Liver (tissue), 7 donors: ENCODE measurements at regions not wholly inside any gene's neighbourhood (a gene's known extent, or its start where the extent isn't known, plus 50 kb on each side); places are given as distances from the start of the nearest gene placed in this dataset.

Experiments used
- DNase-seq: peaks from one replicate; pipeline ENCODE4 v3.0.0-alpha.2; 2017; ENCODE audit warnings: low spot score
- H3K27ac ChIP-seq, 2 donors: one replicate each; pipeline ENCODE4 v1.7.0; 2013; ENCODE audit warnings: inconsistent platforms in 2 of 2, low read length in 2 of 2, control low read depth in 1 of 2, low read depth in 1 of 2, mild to moderate bottlenecking in 1 of 2
- H3K27me3 ChIP-seq, 4 donors: one replicate each; pipeline versions ENCODE4 v1.6.1 to v1.7.0; 2013; ENCODE audit warnings: low read length in 3 of 4, inconsistent platforms in 1 of 4, mild to moderate bottlenecking in 1 of 4, moderate library complexity in 1 of 4; ENCODE audit not compliant: control insufficient read depth in 4 of 4, insufficient read depth in 4 of 4
- H3K36me3 ChIP-seq, 4 donors: one replicate each; pipeline versions ENCODE4 v1.6.1 to v1.7.0; 2013; ENCODE audit warnings: low read length in 3 of 4, mild to moderate bottlenecking in 3 of 4, low read depth in 1 of 4, moderate library complexity in 1 of 4; ENCODE audit not compliant: control insufficient read depth in 4 of 4, insufficient read depth in 3 of 4
- H3K4me1 ChIP-seq, 4 donors: one replicate each; pipeline versions ENCODE4 v1.6.1 to v1.7.0; 2013; ENCODE audit warnings: low read length in 3 of 4, mild to moderate bottlenecking in 3 of 4, moderate library complexity in 1 of 4; ENCODE audit not compliant: control insufficient read depth in 4 of 4, insufficient read depth in 4 of 4
- H3K4me3 ChIP-seq, 3 donors: one replicate each; pipeline versions ENCODE4 v1.6.1 to v1.7.0; 2013; ENCODE audit warnings: low read length in 3 of 3, control low read depth in 1 of 3, low read depth in 1 of 3, mild to moderate bottlenecking in 1 of 3
- H3K9ac ChIP-seq, 2 donors: one replicate each; pipeline ENCODE4 v1.7.0; 2013; ENCODE audit warnings: low read length in 2 of 2, mild to moderate bottlenecking in 2 of 2, moderate library complexity in 2 of 2, control low read depth in 1 of 2, low read depth in 1 of 2
- H3K9me3 ChIP-seq, 4 donors: one replicate each; pipeline versions ENCODE4 v1.6.1 to v1.7.0; 2013; ENCODE audit warnings: low read length in 3 of 4; ENCODE audit not compliant: control insufficient read depth in 4 of 4
- EGR1 ChIP-seq, 2 donors: IDR thresholded peaks; 2 replicates each; pipeline ENCODE4 v1.6.1; 2016 to 2018; ENCODE audit warnings: antibody characterized with exemption in 2 of 2, low read depth in 2 of 2
- FOXA1 ChIP-seq: IDR thresholded peaks from 2 replicates; pipeline ENCODE4 v1.6.1; 2016; ENCODE audit warnings: antibody characterized with exemption
- FOXA2 ChIP-seq: IDR thresholded peaks from 2 replicates; pipeline ENCODE4 v1.6.1; 2016; ENCODE audit warnings: antibody characterized with exemption
- GABPA ChIP-seq, 2 donors: IDR thresholded peaks in 1 of 2; conservative IDR thresholded peaks in 1 of 2; 2 replicates each; pipeline ENCODE4 v1.6.1; 2016; ENCODE audit warnings: antibody characterized with exemption in 2 of 2, mild to moderate bottlenecking in 1 of 2, moderate library complexity in 1 of 2
- HNF4A ChIP-seq, 2 donors: conservative IDR thresholded peaks; 2 replicates each; pipeline ENCODE4 v1.6.1; 2016; ENCODE audit warnings: antibody characterized with exemption in 2 of 2, mild to moderate bottlenecking in 2 of 2
- HNF4G ChIP-seq: IDR thresholded peaks from 2 replicates; pipeline ENCODE4 v1.6.1; 2016; ENCODE audit warnings: antibody characterized with exemption
- JUND ChIP-seq, 2 donors: IDR thresholded peaks; 2 replicates each; pipeline ENCODE4 v1.6.1; 2016; ENCODE audit warnings: antibody characterized with exemption in 2 of 2
- NR2F2 ChIP-seq: IDR thresholded peaks from 2 replicates; pipeline ENCODE4 v1.6.1; 2016; ENCODE audit warnings: antibody characterized with exemption
- RAD21 ChIP-seq, 2 donors: IDR thresholded peaks; 2 replicates each; pipeline ENCODE4 v1.6.1; 2016; ENCODE audit warnings: antibody characterized with exemption in 2 of 2, mild to moderate bottlenecking in 2 of 2
- RXRA ChIP-seq, 2 donors: IDR thresholded peaks; 2 replicates each; pipeline ENCODE4 v1.6.1; 2017 to 2018; ENCODE audit warnings: antibody characterized with exemption in 2 of 2, mild to moderate bottlenecking in 1 of 2
- SP1 ChIP-seq: IDR thresholded peaks from 2 replicates; pipeline ENCODE4 v1.6.1; 2018; ENCODE audit warnings: antibody characterized with exemption, mild to moderate bottlenecking
- TAF1 ChIP-seq: conservative IDR thresholded peaks from 2 replicates; pipeline ENCODE4 v1.6.1; 2016; ENCODE audit warnings: antibody characterized with exemption, mild to moderate bottlenecking
- YY1 ChIP-seq: IDR thresholded peaks from 2 replicates; pipeline ENCODE4 v1.6.1; 2016; ENCODE audit warnings: antibody characterized with exemption, mild to moderate bottlenecking
- WGBS: extraction: QIAGEN DNeasy Blood & Tissue Kit; methylation state at CpG from one replicate; pipeline ENCODE4 v1.1.7; 2013; 5-methylcytosine and 5-hydroxymethylcytosine counted together
- TF ChIP-seq, protein P1 (sequence below): IDR thresholded peaks from 2 replicates; pipeline ENCODE4 v1.6.1; 2016; ENCODE audit warnings: antibody characterized with exemption, mild to moderate bottlenecking
- TF ChIP-seq, protein P2 (sequence below): IDR thresholded peaks from 2 replicates; pipeline ENCODE4 v1.6.1; 2016; ENCODE audit warnings: antibody characterized with exemption
- TF ChIP-seq, protein P3 (sequence below): IDR thresholded peaks from 2 replicates; pipeline ENCODE4 v1.6.1; 2016; ENCODE audit warnings: antibody characterized with exemption
- donor health status: healthy.
- donor health status: healthy.
- donor health status: healthy.
- donor health status: healthy.

DNA sequence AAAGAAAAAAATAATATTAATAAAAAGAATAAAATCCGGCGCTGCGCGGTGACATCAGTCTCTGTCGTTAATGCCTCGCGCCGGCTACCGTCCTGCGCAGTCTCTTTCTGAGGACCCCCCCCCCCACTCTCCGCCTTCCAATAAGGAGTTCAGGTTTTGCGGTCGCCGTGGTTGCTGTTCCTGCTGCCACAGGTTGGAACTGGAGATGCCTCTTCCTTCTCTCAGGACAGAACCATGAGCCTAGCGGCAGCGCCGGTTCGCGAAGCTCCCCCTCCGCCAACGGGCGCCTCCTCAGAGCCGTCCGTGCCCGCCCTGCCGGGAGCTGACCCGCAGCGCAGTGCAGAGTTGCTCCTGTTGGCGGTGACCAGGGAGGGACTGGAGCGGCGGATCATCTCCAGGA, 2093.4 kb downstream of the TP53TG3F start:
- 39% methylated on average over 31 of the region's 31 CpGs for WGBS
- no peak for TF ChIP-seq FOXA2
- TF ChIP-seq, protein P1, sequence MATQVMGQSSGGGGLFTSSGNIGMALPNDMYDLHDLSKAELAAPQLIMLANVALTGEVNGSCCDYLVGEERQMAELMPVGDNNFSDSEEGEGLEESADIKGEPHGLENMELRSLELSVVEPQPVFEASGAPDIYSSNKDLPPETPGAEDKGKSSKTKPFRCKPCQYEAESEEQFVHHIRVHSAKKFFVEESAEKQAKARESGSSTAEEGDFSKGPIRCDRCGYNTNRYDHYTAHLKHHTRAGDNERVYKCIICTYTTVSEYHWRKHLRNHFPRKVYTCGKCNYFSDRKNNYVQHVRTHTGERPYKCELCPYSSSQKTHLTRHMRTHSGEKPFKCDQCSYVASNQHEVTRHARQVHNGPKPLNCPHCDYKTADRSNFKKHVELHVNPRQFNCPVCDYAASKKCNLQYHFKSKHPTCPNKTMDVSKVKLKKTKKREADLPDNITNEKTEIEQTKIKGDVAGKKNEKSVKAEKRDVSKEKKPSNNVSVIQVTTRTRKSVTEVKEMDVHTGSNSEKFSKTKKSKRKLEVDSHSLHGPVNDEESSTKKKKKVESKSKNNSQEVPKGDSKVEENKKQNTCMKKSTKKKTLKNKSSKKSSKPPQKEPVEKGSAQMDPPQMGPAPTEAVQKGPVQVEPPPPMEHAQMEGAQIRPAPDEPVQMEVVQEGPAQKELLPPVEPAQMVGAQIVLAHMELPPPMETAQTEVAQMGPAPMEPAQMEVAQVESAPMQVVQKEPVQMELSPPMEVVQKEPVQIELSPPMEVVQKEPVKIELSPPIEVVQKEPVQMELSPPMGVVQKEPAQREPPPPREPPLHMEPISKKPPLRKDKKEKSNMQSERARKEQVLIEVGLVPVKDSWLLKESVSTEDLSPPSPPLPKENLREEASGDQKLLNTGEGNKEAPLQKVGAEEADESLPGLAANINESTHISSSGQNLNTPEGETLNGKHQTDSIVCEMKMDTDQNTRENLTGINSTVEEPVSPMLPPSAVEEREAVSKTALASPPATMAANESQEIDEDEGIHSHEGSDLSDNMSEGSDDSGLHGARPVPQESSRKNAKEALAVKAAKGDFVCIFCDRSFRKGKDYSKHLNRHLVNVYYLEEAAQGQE: no peak
- no peak for TF ChIP-seq FOXA1
- TF ChIP-seq SP1: no peak
- TF ChIP-seq RXRA (IDR thresholded peaks at IDR 0.05): no peak
- TF ChIP-seq RAD21 (IDR thresholded peaks at IDR 0.05): no peak
- no peak for TF ChIP-seq EGR1 (IDR thresholded peaks at IDR 0.05; ENCODE audit: low read depth in 2 of 2)
- TF ChIP-seq YY1: no peak
- TF ChIP-seq, protein P2, sequence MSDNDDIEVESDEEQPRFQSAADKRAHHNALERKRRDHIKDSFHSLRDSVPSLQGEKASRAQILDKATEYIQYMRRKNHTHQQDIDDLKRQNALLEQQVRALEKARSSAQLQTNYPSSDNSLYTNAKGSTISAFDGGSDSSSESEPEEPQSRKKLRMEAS: no peak
- no peak for TF ChIP-seq NR2F2
- no peak for TF ChIP-seq JUND (IDR thresholded peaks at IDR 0.05)
- TF ChIP-seq GABPA (IDR thresholded peaks at IDR 0.05 in 1 of 2, conservative IDR thresholded peaks at IDR 0.05 in 1 of 2): no peak
- no peak for TF ChIP-seq HNF4G
- TF ChIP-seq HNF4A (conservative IDR thresholded peaks at IDR 0.05): no peak
- TF ChIP-seq, protein P3, sequence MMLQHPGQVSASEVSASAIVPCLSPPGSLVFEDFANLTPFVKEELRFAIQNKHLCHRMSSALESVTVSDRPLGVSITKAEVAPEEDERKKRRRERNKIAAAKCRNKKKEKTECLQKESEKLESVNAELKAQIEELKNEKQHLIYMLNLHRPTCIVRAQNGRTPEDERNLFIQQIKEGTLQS: no peak
- no peak for TF ChIP-seq TAF1
- no peak overlapping the region for H3K4me3 ChIP-seq

DNA sequence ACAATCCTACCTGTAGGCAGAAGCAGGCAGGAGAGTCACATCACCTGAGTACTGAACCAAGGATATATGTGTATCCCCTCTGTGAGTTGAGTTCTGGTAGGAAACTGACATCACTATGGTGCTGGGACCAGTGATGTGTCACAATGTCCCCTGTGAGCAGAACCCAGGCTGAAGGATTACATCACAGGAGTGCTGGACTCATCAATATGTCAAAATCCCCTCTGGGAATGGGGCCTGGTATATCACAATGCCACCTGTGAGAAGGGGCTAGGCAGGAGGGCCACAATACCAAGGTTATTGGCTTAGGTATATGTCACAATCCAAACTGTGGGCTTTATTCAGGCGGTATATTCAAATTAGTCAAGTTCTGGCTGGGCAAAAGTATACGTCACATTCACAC, 2098.3 kb downstream of the TP53TG3F start:
- Histone ChIP-seq H3K36me3 (no peaks in the 10 kb centered on the region), H3K4me3 (no peak overlapping the region), H3K27me3 (no peaks in the 10 kb centered on the region), H3K9ac (no peak overlapping the region), H3K4me1 (no peaks in the 10 kb centered on the region), H3K27ac (no peak overlapping the region), H3K9me3 (peaks cover 0 to 4% (median 2%) of the 10 kb centered on the region in 4 donors)
- TF ChIP-seq, protein P3: no peak
- TF ChIP-seq TAF1 (no peak), SP1 (no peak), RAD21 (IDR thresholded peaks at IDR 0.05) (no peak)
- no peak for DNase-seq
- 70% methylated on average over 2 of the region's 2 CpGs for WGBS

More for the DNA sequence above, 2093.4 kb downstream of the TP53TG3F start:
- no peak overlapping the region for H3K27ac ChIP-seq
- peaks cover 0 to 4% (median under 1%) of the 10 kb centered on the region in 4 donors for H3K9me3 ChIP-seq
- H3K27me3 ChIP-seq: no peaks in the 10 kb centered on the region
- H3K4me1 ChIP-seq: no peaks in the 10 kb centered on the region
- H3K36me3 ChIP-seq: no peaks in the 10 kb centered on the region
- H3K9ac ChIP-seq: no peak overlapping the region
- DNase-seq: no peak
